GM12801 (cell line): ENCODE measurements at regions not wholly inside any gene's neighbourhood (a gene's known extent, or its start where the extent isn't known, plus 50 kb on each side); places are given as distances from the start of the nearest gene placed in this dataset.

Experiments
- CTCF ChIP-seq: IDR thresholded peaks from one replicate; pipeline ENCODE4 v1.5.1; 2011; ENCODE audit warnings: control low read depth; ENCODE audit not compliant: insufficient read length; ENCODE audit errors: extremely low read depth

- no peak for TF ChIP-seq CTCF
Measured at GRCh38 chr20:11195899-11196558, 522.2 kb upstream of the JAG1 start.

- no peak for TF ChIP-seq CTCF
Measured at GRCh38 chr20:11197851-11198250, 524.1 kb upstream of the JAG1 start.

GRCh38 chr20:11200423-11200822 lies 526.6 kb upstream of the JAG1 start:
- TF ChIP-seq CTCF: no peak

- peak; percentile 21 for TF ChIP-seq CTCF
Measured at GRCh38 chr20:11204926-11205768, 531.3 kb upstream of the JAG1 start.

GRCh38 chr20:11205769-11206362 lies 532.1 kb upstream of the JAG1 start:
- TF ChIP-seq CTCF: no peak

- TF ChIP-seq CTCF: no peak
Measured at GRCh38 chr20:11207749-11208502, 534.1 kb upstream of the JAG1 start.

GRCh38 chr20:11210611-11211010 lies 536.8 kb upstream of the JAG1 start:
- TF ChIP-seq CTCF: no peak
